SK-N-MC (cell line): ENCODE measurements at regions not wholly inside any gene's neighbourhood (a gene's known extent, or its start where the extent isn't known, plus 50 kb on each side); places are given as distances from the start of the nearest gene placed in this dataset.

Source experiments
- EZH2 ChIP-seq: fragments of 200-600 bp; sonication (generic); IDR thresholded peaks from one replicate; pipeline ENCODE4 v1.6.1; 2017; ENCODE audit warnings: antibody characterized with exemption
- POLR2AphosphoS5 ChIP-seq: IDR thresholded peaks from 2 replicates; pipeline ENCODE4 v1.6.1; 2012; ENCODE audit warnings: mild to moderate bottlenecking, low read depth, low read length, borderline replicate concordance

DNA sequence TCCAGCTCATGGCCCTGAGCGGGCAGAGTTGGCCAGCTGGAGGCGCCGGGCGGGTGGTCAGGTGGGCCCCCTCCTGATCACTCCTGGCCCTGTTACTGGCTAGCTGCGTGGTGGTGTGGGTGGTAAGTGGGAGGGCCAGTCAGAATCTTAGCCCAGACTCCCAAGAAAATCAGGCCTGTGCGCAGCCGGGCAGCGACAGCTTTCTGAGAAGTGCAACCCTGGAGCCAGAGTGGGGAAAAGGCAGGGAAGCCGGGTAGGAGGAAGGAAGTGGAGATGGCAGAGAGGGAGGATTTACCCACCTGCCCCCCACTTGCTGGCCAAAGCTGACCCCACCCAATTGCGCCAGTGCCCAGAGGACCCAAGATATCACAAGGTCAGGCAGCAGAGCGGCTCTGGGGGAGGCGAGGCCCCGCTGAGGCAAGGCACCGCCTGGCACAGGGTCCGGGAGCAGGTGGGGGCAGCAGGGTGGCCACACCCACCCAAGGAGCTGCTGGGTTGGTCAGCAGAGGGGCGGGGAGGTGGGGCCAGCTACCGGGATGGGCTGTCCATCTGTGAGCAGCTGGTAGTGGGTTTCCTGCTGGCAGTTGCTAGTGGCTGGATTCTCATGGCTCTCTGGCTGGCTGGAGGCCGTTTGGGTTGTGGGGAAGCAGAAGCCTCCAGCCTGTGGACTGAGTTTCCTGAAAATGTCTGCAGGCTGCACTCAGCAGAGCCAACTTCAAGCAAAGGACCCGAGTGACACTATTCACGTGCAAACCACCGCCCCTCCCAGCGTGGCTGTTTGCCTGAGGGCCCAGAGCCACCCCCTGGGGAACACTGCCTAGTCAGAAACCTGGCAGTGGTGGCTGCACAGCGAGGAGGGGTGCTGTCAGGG, 196.4 kb downstream of the IGLL1 start:
- no peak for TF ChIP-seq POLR2AphosphoS5
- no peak for TF ChIP-seq EZH2
